Sigmoid colon (tissue), 6 donors: ENCODE measurements at regions not wholly inside any gene's neighbourhood (a gene's known extent, or its start where the extent isn't known, plus 50 kb on each side); places are given as distances from the start of the nearest gene placed in this dataset.

Experiments used
- DNase-seq: peaks from one replicate; pipeline ENCODE4 v3.0.0-alpha.2; 2019
- H3K27ac ChIP-seq, 4 donors: fragments of 200-600 bp; sonication (generic); one replicate each; pipeline ENCODE4 v1.5.1; 2016 to 2019; ENCODE audit warnings: mild to moderate bottlenecking in 1 of 4
- H3K27me3 ChIP-seq, 3 donors: fragments of 200-600 bp; sonication (generic); one replicate each; pipeline ENCODE4 v1.5.1; 2019; ENCODE audit warnings: mild to moderate bottlenecking in 1 of 3
- H3K36me3 ChIP-seq, 4 donors: fragments of 200-600 bp; sonication (generic); one replicate each; pipeline ENCODE4 v1.5.1; 2016 to 2019
- H3K4me1 ChIP-seq, 4 donors: fragments of 200-600 bp; sonication (generic); one replicate each; pipeline ENCODE4 v1.5.1; 2017 to 2019
- H3K4me3 ChIP-seq, 4 donors: fragments of 200-600 bp; sonication (generic); one replicate each; pipeline ENCODE4 v1.5.1; 2017 to 2019; ENCODE audit warnings: mild to moderate bottlenecking in 2 of 4, moderate library complexity in 1 of 4
- H3K9me3 ChIP-seq, 4 donors: fragments of 200-600 bp in 3 of 4; sonication (generic) in 3 of 4; one replicate each; pipeline versions ENCODE4 v1.5.1 to v1.6.1; 2013 to 2019
- CTCF ChIP-seq, 4 experiments: fragments of 450-650 bp in 3 of 4; fragments of 200-600 bp in 1 of 4; IDR thresholded peaks; one replicate each; pipeline ENCODE4 v1.5.1; 2016 to 2019; ENCODE audit warnings: antibody characterized with exemption in 4 of 4, mild to moderate bottlenecking in 3 of 4, moderate library complexity in 2 of 4
- EP300 ChIP-seq, 4 donors: sonication (generic); formaldehyde crosslinking; IDR thresholded peaks; one replicate each; pipeline ENCODE4 v1.6.1; 2017; ENCODE audit warnings: antibody characterized with exemption in 4 of 4
- POLR2A ChIP-seq, 2 donors: fragments of 450-650 bp; IDR thresholded peaks; one replicate each; pipeline ENCODE4 v1.6.1; 2016; ENCODE audit warnings: antibody characterized with exemption in 2 of 2, mild to moderate bottlenecking in 2 of 2, moderate library complexity in 2 of 2
- POLR2AphosphoS5 ChIP-seq, 4 donors: sonication (generic); formaldehyde crosslinking; IDR thresholded peaks; one replicate each; pipeline ENCODE4 v1.6.1; 2017; ENCODE audit warnings: antibody characterized with exemption in 4 of 4
- WGBS, 2 donors: extraction: QIAGEN DNeasy Blood & Tissue Kit; methylation state at CpG; one replicate each; pipeline ENCODE4 v1.1.7; 2013; 5-methylcytosine and 5-hydroxymethylcytosine counted together
- intact Hi-C: fragments of 100-400 bp; cut with DNase I; formaldehyde crosslinking; loops from one replicate; pipeline ENCODE4 v1.15.1; 2023
- donor health status: healthy with polysubstance abuse.
- donor health status: healthy.

GRCh38 chr7:132680590-132680989, 104.3 kb upstream of the PLXNA4 start:
- Histone ChIP-seq H3K9me3 (no peaks in the 10 kb centered on the region), H3K4me1 (no peaks in the 10 kb centered on the region), H3K27ac (no peak overlapping the region), H3K36me3 (no peaks in the 10 kb centered on the region), H3K4me3 (no peak overlapping the region), H3K27me3 (no peaks in the 10 kb centered on the region)
- no peak for TF ChIP-seq POLR2A (IDR thresholded peaks at IDR 0.05)
- intact Hi-C loops, result no loop called here
- no peak for DNase-seq

- Histone ChIP-seq H3K27me3 (no peaks in the 10 kb centered on the region), H3K27ac (no peak overlapping the region), H3K36me3 (no peaks in the 10 kb centered on the region), H3K9me3 (no peaks in the 10 kb centered on the region), H3K4me3 (no peak overlapping the region), H3K4me1 (no peaks in the 10 kb centered on the region)
- TF ChIP-seq CTCF (IDR thresholded peaks at IDR 0.05) (no peak), EP300 (IDR thresholded peaks at IDR 0.05) (no peak), POLR2A (IDR thresholded peaks at IDR 0.05) (no peak), POLR2AphosphoS5 (IDR thresholded peaks at IDR 0.05) (no peak)
- no peak for DNase-seq
- intact Hi-C loops, result no loop called here
- WGBS, 2 donors, result 68 to 69% methylated on average over 2 of the region's 2 CpGs
Measured at GRCh38 chr7:132678656-132679055, 102.4 kb upstream of the PLXNA4 start.

- no peak overlapping the region for H3K27ac ChIP-seq
- H3K4me1 ChIP-seq, result no peaks in the 10 kb centered on the region
- H3K27me3 ChIP-seq, result no peaks in the 10 kb centered on the region
- TF ChIP-seq POLR2AphosphoS5 (IDR thresholded peaks at IDR 0.05) (no peak), POLR2A (IDR thresholded peaks at IDR 0.05) (no peak), EP300 (IDR thresholded peaks at IDR 0.05) (no peak)
- no peaks in the 10 kb centered on the region for H3K36me3 ChIP-seq
- no peaks in the 10 kb centered on the region for H3K9me3 ChIP-seq
- H3K4me3 ChIP-seq, result no peak overlapping the region
- no peak for DNase-seq
- intact Hi-C loops, result no loop called here
- WGBS, 2 donors, result 87 to 89% methylated on average over 5 of the region's 5 CpGs
Measured at GRCh38 chr7:132677918-132678317, 101.6 kb upstream of the PLXNA4 start.

GRCh38 chr7:132672200-132672990, 96.1 kb upstream of the PLXNA4 start:
- TF ChIP-seq POLR2A (IDR thresholded peaks at IDR 0.05) (no peak), EP300 (IDR thresholded peaks at IDR 0.05) (no peak), POLR2AphosphoS5 (IDR thresholded peaks at IDR 0.05) (no peak), CTCF (IDR thresholded peaks at IDR 0.05) (no peak)
- no peak overlapping the region for H3K4me3 ChIP-seq
- no peaks in the 10 kb centered on the region for H3K36me3 ChIP-seq
- intact Hi-C loops, result no loop called here
- WGBS, 2 donors, result 85% methylated on average over 9 of the region's 9 CpGs
- H3K9me3 ChIP-seq, result no peaks in the 10 kb centered on the region
- no peaks in the 10 kb centered on the region for H3K4me1 ChIP-seq
- H3K27ac ChIP-seq, result no peak overlapping the region
- H3K27me3 ChIP-seq, result no peaks in the 10 kb centered on the region
- DNase-seq, result no peak

GRCh38 chr7:132666774-132667172, 90.5 kb upstream of the PLXNA4 start:
- DNase-seq, result no peak
- intact Hi-C loops, result no loop called here
- H3K27me3 ChIP-seq, result no peaks in the 10 kb centered on the region
- no peaks in the 10 kb centered on the region for H3K4me1 ChIP-seq
- no peak overlapping the region for H3K4me3 ChIP-seq
- H3K27ac ChIP-seq, result no peak overlapping the region
- H3K36me3 ChIP-seq, result no peaks in the 10 kb centered on the region
- TF ChIP-seq POLR2AphosphoS5 (IDR thresholded peaks at IDR 0.05) (no peak), CTCF (IDR thresholded peaks at IDR 0.05) (no peak), EP300 (IDR thresholded peaks at IDR 0.05) (no peak), POLR2A (IDR thresholded peaks at IDR 0.05) (no peak)
- WGBS, 2 donors, result 92 to 96% methylated on average over 2 of the region's 2 CpGs
- no peaks in the 10 kb centered on the region for H3K9me3 ChIP-seq
